HS-27A (cell line): ENCODE measurements at regions not wholly inside any gene's neighbourhood (a gene's known extent, or its start where the extent isn't known, plus 50 kb on each side); places are given as distances from the start of the nearest gene placed in this dataset.

Experiments used
- DNase-seq: peaks from one replicate; pipeline ENCODE4 v3.0.0-alpha.2; 2012; ENCODE audit warnings: low read depth, missing footprints

DNA sequence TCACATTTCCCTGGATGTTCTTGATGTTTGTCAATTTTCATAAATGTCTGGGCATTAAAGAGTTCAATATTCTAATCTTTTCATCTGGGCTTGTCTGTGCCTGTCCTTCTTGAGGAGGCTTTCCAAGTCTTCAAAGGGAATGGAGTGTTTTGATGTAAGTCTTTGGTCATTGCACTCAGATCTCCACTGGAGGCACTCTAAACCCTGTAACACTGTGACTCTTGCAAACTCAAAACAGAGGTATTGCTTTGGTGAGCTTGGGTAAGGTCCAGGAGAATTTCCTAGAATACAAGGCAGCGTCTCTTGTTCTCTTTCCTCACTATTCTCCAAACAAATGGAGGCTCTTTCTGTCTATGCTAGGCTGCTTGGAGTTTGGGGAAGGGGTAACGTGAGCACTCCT, 1118.1 kb upstream of the PABPC4L start:
- no peak for DNase-seq

DNA sequence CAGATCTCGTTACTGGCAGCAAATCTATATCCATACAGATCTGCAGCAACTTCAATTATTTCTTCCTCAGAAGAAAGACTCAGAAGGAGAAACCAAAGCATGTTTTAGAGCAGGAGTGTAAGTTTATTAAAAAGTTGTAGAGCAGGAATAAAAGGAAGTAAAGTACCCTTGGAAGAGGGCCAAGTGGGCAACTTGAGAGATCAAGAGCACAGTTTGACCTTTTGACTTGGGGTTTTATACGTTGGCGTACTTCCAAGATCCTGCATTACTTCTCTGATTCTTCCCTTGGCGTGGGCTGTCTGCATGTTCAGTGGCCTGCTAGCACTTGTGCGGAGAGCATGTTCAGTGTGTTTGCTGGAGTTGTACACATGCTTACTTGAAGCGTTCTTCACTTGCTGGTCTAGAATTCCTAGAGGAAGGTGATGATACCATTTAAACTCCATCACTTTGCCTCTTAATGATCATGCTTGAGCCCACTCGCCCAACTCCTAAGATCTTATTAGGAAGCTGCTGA, 1114.7 kb upstream of the PABPC4L start:
- DNase-seq, result no peak

DNA sequence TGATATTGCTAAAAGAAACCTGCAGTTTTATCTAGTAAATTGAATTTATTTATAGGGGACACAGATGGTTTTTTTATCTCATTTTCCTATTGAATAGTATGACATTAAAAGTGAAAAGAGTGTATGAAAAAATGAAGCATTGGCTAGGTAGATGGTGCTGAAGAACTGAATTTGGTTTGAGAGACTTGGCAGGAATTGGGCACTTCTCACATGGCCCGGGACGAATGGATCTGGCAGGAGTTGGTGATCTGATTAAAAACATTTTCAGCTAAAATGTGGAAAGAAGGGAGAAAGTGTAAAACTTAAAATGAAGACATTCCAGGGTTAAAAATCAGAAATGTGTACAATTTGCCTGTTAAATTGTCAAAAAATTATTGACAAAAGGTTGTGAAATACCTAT, 1088.5 kb upstream of the PABPC4L start:
- DNase-seq, result no peak

DNA sequence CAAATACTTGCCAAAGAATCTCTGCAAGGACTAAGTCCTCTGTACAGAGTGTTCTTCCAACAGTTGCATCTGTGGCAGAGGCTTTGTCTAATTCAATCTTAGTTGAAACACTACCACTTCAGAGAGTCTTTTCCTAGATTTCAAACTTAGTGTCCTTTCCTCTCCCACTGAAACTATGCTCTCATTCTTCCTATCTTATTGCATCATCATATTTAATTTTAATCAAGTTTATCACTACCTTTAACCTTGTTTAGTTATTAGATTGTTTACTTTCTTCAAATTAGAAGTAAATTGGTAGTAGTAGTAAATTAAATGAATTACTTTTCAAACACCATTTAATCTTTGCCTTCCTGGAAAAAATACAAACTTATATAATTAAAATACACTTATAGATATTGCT, 1082.3 kb upstream of the PABPC4L start:
- DNase-seq, result no peak

DNA sequence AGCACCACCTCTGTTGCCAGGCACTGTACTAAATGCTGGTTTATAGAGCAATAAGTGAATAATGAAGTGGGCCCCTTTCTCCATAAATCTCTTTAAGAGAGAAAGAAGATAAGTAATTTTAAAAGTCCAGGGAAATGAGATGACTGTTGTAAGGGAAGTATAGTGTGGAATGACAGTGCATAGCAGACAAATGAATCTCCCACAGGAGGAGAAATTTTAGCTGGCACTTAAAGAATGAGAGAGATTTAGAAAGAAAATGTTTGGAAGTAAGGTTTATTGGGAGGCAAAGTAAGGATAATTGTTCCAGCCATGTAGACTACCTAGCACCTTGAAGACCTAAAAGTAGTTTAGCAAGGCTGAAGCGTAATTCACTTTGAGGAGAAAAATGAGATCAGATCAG, 1081.1 kb upstream of the PABPC4L start:
- no peak for DNase-seq

DNA sequence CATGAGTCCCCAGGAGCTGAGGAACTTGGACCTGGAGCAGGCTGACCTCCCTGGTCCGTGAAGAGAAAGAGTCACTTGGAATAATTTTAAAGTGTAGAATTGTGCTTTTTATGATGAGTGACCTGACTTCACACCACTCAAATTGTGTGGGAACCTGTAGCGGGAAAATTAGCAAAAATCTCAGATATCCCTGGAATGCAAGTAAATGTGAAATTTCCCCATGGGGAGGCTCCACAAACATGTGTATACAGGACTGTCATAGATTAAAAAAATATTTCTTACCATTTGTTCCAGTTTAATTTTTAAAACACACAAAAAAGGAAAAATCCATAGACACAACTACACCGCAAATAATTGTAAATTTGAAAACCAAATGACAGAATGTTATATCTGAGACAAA, 1079.6 kb upstream of the PABPC4L start:
- DNase-seq, result peak; percentile 43

DNA sequence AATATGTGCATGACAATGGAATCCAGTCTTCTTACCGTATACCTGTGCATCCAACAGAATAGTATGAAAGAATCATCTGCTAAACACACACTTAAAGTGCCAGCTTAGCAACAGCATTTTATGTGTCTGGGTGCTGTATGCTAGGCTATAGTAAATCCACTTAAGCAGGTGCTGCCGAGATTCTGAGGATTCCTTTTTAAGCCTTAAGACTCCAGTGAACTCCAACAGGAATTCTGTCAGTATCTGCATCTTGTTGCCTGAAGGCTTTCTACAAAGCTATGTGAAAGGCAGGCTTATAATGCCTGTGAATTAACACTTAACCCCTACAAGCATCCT, 1076.4 kb upstream of the PABPC4L start:
- DNase-seq, result no peak

DNA sequence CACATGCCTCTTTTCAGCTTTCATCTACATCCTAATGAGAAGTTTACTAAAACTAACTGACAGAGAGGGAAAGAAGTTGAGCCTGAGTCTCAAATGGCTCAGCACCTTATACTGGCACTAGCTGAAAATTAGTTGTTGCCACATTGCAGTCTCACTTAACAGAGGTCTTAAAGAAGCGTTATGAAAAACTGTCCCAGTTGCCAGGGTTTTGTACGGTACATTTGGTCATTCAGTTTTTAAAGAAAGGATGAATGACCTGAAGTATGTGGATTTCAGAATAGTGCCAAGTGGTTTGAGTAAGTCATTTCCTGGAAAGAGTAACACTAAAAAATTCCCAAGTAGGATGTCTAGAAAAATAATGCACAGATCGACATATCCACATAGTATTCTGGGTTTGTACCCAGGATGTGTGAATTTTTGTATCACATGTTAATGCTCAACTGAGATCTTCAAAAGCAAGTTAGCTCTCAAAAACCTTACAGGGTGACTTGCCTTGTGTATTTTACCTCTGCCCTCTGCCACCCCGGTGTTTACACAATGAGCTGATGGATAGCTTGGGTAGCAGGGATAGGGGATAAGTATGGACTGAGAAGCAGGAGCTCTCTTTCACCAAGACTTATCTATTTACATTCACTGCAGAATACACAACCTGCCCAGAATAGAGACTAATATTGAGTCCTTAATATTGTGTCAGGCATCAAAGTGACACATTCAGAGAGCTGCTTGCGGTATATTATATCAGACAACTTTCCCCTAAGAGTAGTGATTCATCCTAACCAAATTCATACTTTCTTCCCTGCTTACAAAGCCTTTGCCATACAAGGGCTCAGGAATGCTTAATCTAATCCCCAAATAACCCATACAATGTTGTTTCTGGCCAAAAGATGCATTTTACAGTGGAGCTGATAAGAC, 1075.7 kb upstream of the PABPC4L start:
- DNase-seq, result peak; percentile 91

DNA sequence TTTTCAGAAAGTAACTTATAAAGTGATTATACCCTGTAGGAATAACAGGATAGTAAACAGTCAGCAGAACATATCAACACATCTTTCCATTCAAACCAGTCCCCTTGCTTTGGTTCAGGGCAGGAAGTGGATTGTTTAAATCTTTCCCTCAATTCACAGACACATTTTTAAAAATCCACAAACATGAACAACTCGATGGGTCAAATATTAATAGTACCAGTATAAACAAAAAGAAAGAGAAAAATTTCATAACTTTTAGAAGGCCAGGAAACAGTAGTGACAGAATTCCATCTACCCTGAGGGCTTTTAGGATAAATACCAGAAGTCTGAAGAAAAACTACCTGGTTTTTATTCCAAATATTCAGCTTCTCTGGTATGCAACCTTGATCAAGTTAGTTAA, 1072.8 kb upstream of the PABPC4L start:
- DNase-seq, result no peak

DNA sequence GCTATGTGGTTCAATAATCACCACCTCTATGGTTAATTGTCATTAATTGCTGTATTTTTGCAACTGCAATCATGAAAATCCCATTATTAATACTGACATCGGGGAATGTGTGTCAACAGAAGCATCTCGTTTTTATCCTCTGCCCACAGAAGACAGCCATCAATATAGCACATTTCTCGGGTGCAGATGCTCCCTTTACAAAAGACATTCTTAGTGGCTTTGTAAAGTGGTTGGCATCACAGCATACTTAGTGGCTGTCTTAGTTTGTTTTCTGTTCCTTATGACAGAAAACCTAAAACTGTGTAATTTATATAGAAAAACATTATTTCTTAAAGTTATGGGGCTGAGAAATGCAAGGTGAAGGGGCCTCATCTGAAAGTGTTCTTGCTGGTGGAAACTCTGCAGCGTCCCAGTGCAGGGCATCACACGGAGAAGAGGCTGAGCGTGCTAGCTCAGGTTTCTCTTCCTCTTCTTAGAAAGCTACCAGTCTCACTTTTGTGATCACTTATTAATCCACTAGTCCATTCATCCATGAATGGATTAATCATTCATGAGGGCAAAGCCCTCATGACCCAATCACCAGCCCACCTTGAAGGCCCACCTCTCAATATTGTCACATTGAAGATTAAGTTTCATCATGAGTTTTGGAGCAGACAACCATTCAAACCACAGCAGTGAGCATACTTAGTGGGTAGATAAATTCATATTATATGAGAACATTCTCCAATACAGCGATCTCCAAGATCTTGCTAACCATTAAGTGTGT, 1067.7 kb upstream of the PABPC4L start:
- no peak for DNase-seq

DNA sequence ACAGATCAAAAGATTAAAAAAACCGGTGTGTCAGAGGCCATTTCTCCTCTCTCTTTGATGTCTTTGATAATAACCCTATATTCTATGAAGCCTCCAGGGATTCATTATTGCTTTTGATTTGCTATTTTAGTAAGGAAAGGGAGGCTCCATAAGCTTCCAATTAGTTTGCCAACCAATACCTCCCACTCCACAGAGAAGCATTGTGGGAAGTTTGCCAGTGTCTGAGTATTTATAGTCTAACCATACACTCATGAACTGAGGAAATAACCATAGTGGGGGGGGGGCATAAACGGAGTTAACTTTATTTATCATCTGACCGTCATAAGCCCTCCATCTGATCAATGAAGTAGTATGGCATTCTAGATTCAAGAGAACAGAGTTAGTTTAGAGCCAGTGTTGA, 1066.8 kb upstream of the PABPC4L start:
- DNase-seq, result no peak

DNA sequence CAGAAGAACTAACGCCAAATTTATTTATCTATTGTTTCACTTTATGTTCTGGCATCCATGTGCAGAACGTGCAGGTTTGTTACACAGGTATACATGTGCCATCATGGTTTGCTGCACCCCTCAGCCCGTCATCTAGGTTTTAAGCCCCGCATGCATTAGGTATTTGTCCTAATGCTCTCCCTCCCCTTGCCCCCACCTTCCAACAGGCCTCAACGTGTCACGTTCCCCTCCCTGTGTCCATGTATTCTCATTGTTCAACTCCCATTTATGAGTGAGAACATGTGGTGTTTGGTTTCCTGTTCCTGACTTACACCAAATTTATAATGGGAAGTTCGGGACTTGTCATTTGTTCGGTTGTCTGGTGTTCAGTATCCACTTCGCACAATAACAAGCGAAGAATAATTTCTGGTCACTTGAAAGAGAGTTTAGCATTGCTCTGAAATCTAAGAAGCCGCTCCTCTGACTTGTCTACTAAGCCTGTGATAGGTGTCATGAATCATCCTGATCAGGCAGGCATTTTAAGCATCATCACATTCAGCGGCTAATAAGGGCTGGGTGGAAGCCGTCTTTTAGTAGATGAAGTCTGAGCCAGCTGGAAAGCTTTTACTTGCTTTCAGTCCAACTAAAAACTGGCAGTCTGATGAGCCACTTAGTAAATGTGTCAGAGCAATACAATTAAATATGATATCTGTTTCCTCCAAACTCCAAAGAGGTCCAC, 1065.7 kb upstream of the PABPC4L start:
- no peak for DNase-seq

DNA sequence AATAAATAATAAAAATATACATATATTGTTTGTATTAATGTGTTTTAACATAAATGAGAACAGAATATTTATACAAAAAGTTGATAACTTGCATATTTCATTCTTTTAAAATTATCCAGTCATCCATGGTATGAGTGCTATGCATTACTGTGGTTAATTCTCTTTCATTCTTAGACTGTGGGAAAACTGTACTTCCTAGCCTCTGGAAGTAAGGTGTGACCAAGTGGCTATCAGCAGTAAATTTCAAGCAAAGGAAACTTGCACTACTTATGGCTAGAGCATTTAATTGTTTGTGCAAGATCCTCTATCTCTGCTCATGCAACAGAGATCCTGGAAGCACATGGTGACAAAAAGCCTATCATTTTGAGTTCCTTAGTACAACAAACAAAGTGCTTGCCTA, 1054.5 kb upstream of the PABPC4L start:
- peak; percentile 74 for DNase-seq

DNA sequence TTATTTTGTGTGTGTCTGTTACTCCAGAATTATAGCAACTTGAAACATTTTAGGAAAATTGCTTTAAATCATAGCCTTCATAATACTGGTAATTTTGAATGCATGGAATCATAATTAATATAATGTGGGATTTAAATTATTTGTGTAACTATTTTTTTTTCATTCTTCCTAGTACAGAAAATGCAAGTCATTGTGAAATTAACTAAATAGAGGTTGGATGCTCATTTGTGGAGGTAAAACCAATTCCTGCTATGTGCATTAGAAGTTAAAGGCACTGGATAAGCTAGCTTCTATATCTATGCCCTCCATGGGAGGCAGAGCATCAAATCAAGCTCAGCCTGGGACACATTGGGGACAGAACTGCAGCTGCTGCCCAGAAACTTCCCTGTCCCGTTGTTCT, 1048.5 kb upstream of the PABPC4L start:
- DNase-seq, result no peak

DNA sequence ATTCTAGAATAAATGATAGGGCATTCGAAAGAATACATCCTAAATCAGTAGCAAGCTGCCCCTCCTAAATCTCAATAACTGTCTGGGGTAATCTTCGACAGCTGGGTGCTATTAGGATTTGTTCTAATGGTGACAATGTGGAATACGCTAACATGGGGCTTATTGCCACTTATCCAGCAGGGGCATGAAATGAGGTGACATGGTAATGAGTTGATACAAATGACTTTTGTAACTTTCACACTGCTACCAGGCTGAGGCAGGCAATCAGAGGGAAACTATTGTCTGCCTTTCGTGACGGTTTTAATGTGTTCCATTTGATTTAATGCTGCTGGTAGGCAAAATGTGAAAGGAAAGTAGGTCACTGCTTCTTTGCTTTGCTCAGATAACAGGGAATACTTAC, 1047.4 kb upstream of the PABPC4L start:
- DNase-seq, result no peak

DNA sequence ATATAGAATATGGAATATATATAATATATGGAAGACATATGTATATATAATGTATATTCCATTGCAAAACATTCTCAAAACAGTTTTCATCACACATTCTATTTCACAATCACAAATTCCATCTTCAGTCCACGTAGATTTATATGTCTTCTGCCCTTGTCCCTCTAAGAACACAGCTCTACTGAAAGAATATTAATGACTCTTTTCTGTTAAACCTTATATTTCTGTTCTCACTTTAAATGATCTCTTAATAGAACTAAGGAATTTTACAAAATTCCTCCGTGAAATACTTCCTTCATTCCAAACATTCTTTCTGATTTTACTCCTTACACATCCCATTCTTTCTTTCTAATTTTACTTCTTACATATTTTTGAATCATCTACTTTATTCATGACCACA, 1043.1 kb upstream of the PABPC4L start:
- peak; percentile 64 for DNase-seq

DNA sequence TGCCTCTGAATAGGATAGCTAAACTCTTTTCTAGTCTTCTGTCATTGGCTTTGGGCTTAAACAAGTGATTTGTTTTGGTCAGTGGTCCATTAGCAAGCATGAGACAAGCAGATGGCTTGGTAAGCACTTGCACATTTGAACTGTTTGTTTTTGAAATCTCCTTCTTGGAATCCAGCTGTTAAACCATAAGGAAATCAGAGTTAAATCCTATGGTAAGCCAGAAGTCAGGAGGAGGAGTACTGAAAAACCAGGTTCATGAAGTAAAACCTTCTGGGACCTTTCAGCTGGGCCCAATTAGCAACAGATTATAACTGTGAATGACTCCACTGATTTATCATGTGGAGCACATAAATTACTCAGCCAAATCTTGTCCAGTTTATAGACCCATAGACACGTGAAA, 1042.5 kb upstream of the PABPC4L start:
- DNase-seq, result no peak

DNA sequence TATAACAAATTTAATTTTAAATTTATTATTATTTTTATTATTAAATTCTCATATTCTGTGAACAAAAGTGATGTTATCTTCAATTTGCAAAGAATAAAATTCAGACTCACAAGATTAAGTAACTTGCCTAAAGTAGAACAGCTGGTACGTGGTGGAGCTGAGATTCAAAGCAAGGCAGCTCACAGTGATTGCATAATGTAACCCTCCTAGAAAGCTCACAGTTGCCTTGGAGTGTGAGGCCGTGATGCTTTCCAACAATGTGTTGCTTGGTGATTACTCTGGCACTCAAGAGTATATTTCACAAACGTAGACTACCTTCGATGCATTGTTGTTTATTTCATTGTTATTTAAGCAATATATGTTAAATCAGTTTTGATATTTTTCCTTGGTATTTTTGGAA, 1039.2 kb upstream of the PABPC4L start:
- no peak for DNase-seq

DNA sequence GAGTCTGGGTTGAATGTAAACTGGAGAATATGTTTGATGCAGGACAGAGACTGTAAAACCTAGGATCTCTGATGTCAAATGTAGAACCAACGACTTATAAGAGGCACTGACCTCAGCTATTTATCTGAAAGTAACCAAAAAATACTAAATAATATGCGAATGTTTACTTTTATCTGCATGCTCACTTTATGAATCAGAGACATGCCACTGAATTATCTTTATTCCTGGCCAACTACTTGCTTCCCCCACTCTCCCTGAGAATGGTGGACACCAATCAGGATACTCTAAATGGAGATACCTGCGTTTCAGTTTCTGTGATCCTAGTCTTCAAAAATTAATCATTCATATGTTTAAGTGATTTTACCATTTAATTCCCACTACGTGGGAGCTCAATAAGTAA, 1038.4 kb upstream of the PABPC4L start:
- no peak for DNase-seq

DNA sequence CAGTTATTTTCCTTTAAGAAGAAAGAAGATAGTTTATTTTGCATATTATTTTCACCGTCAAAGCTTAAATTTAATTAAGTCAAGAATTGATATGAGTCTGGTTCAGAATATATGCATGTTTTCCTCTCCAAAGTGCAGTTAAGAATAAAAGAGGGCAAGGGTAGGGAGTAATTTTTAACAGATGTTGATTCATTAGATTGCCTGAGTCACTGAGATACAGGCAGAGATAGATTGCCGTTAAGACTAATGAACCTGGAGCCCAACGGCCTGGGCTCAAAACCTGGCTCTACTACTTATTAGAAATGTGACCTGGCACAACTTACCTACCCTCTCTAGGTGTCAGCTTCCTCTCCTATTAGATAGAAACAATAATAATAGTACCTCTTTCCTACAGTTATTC, 1037.4 kb upstream of the PABPC4L start:
- no peak for DNase-seq

DNA sequence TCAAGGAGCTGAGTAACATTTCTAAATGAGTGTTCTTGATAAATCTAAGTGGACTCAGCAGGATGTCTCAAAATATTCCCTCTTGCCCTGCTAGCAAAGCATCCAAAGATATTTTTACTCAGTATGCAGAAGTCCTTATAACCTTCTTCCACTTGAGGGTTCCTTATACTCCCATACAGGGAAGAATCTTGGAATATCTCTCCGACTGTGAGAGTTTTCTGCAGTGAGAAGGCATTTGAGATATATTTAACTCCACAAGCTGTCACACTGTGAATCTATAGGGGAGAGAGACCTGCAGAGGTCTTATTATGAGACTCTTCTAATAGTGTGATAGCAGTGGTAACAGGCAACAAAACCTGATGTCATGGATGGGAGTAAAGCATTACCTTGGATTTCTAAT, 1034.5 kb upstream of the PABPC4L start:
- DNase-seq, result no peak

DNA sequence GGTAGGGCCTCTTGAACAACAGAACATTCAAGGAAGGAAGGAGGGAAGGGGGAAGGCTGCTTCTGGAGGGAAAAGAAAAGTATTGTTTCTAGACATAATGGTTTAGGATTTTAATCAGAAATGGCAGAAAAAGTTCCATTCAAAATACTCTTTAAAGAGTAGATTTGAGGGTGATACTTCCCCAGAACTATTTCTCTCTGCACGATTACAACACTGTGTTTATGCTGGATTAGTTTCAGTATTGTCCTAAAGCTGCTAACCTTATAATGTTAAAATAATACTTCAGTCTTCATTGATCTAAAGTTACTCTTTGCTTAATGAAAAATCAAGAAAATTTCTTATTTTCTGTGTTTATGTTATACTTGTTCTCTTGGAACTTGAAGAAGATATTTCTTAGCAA, 1026.3 kb upstream of the PABPC4L start:
- no peak for DNase-seq

DNA sequence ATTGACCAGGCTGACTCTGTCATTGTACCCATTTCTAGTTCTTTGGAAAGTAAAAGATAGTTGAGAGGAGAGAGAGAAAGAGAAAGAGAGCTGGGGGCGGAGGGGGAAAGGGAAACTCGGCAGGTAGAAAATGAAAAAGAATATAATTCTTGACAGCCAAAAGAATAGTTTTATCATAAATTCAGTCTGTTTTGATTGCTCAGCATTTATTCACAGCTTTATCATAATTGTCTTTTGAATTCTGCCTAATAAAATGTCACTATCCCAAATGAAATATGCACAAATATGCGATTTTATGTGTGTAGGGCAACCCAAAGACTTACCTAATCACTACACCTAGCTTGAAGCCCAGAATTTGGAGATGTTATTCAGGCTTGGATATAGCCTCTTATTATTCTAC, 1024.0 kb upstream of the PABPC4L start:
- DNase-seq, result no peak
